GM13977 (cell line): ENCODE measurements at regions not wholly inside any gene's neighbourhood (a gene's known extent, or its start where the extent isn't known, plus 50 kb on each side); places are given as distances from the start of the nearest gene placed in this dataset.

Experiments
- DNase-seq: peaks from one replicate; pipeline ENCODE4 v3.0.0; 2012; ENCODE audit warnings: low spot score
- CTCF ChIP-seq: IDR thresholded peaks from 2 replicates; pipeline ENCODE4 v1.5.1; 2012; ENCODE audit warnings: mild to moderate bottlenecking, control low read depth; ENCODE audit not compliant: insufficient read depth; ENCODE audit errors: extremely low read depth, missing control alignments
- in situ Hi-C: fragments of 300-500 bp; cut with MboI; formaldehyde crosslinking; loops from one replicate; pipeline ENCODE4 v1.12.0; 2022; ENCODE audit warnings: low sequenced_read_pairs, low pct_unique_long_range_greater_than_20kb, mixed read lengths, inconsistent platforms; ENCODE audit not compliant: unreplicated experiment

DNA sequence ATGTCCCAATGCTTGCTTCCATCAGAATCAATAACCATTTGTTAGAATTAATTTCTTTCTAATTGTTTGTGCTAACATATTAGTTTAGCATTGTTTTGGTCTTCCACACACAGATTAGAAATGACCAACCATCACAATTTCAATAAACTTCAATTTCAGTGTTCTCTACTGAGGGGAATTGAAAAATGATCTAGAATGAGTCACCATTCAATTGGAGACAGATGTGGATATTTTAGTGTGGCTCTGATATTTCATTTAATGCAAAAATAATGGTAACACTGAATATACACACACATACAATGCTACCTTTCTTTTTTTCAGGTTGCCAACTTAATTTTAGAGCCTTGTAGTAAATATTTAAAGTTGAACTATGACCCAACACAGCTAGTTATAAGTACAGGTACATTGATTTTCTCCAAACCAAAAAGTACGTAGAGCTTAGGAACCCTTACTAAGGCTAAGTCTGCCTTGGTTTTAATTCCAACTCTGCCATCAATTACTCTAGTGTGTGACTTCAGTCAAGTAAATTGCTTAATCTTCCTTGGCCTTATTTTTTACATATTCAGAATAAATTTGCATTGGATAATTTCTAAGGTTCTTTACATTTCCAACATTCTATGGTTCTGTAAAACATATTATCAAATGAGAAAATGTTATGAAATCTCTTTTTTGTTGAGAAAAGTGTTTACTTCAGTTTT, 143.9 kb downstream of the DMRTA1 start:
- in situ Hi-C loops = no loop called here
- no peak for TF ChIP-seq CTCF
- DNase-seq = no peak

DNA sequence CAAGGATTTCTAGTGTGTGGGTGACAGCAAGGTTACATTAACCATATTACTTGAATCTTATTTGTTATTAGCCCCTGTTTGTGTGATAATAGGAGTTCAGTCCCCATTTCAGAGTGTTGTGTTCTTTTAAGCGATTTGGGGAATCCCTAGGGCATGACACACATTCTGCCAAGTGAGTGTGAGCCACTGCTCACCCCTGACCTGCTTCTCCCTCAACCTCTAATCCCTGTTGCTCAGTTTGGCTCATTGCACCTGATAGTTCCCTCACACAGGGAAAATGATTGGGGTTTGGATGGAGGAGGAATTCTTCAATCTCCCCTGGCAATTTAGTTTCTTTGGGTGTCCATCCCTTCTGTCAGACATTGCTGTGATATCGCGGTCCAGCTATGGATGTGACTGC, 149.2 kb downstream of the DMRTA1 start:
- no peak for DNase-seq
- no peak for TF ChIP-seq CTCF
- in situ Hi-C loops = no loop called here

DNA sequence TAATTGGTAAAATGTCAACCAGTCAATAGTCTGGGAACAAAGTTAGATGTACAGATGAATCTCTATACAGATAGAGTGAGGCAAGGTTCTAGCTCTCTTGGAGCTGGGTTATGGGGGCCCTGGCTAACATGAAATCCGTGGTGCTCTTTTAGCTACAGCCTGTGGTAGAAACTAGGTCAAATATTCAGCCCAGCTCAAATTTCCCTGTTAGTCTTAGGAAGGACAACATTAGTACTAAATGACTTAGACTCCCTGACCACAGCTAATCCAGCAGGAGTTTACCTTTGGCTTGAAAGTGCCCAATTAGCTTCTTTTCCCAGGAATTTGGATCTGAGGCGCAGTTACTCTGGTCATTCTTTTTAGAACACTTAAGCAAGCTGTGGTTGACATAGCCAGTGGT, 170.5 kb downstream of the DMRTA1 start:
- no peak for DNase-seq
- TF ChIP-seq CTCF = no peak
- in situ Hi-C loops = no loop called here

DNA sequence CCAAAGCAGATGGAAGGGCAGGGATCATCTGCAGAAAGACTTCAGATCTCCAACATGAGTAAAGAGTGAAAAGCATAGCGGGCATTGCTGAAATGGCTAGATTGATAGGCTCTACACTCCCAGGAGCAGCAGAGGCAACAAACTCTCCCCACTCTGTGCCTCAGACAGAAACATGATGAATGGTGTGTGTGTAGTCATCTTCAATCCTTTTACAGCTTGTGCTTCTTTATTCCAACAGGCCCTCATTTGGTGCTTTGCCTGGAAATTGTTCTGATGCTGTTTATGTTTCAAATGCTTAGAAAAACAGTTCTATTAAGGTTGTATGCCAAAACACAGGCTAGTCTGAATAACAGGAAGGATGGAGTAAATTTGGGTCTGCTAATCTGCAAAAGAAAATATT, 176.2 kb downstream of the DMRTA1 start:
- no peak for TF ChIP-seq CTCF
- no peak for DNase-seq
- in situ Hi-C loops = no loop called here

DNA sequence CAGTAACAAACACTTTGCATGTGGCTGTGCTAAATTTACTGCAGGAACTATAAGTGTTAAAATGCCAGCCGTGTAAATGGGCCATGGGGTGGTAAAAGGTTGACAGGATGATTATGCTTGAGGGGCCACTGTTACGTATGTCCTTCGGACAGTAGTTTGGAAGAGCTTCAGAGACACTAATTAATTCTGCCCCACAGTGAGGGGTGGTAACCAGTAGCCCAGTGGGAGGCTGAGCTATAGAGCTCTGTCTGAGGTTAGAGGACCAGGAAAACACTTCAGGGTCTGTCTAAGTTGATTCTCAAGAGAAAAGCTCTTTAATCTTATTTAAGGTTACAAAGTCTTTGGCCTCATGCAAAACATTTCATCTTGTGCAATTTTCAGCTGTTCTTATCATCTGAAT, 176.6 kb downstream of the DMRTA1 start:
- in situ Hi-C loops = no loop called here

DNA sequence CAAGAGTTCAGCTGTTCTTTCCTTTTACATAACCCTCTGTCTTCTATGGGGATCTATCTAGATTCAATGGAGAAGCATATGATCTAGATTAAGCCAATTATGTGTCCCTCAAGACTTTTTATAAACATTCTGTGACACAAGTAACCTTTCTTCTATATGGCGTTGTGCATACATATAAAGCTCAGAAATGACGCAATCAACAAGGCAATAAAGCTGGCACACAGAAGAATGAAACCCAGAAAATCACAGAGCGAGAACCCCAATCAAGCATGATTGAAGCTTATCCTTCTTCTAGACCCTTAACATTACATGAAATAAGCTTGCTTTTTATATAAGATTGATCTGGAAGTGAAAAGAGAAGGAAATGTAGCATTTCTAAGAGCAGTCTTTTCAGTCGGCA, 178.9 kb downstream of the DMRTA1 start:
- in situ Hi-C loops = no loop called here
- no peak for DNase-seq
- no peak for TF ChIP-seq CTCF

More for the DNA sequence above, 176.6 kb downstream of the DMRTA1 start:
- no peak for DNase-seq
- no peak for TF ChIP-seq CTCF
